ENCODE measurements at regions not wholly inside any gene's neighbourhood (a gene's known extent, or its start where the extent isn't known, plus 50 kb on each side); places are given as distances from the start of the nearest gene placed in this dataset.

DNA sequence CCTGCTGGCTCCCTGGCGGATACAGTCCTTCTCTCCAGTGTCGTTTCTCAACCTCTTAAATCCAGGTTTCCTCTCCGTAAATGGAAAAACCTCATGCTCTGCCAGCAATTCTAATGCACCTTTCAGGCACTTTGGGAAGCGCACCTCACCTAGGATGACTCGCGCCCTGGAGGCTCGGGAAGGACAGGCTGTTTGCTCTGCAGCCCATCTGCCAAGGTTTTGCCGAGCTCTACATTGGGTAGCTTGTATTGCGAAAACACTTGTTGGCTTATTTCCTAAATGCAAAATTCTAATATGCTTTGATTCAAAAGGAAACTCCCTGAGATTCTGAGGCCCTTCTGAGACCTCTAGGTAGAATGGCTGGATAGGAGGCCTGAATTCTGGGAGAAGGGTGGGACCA is 102.6 kb upstream of the MLN start:
- DNase-seq (no peak), ATAC-seq (ENCODE audit: low FRiP score) (no peak)
- no peaks in the 10 kb centered on the region for H3K36me3 ChIP-seq (ENCODE audit: control insufficient read depth in 1 of 2, insufficient read depth in 2 of 2, low read length in 1 of 2)
- intact Hi-C loops (cut with DNase I) = no loop called here
- H3K4me3 ChIP-seq (ENCODE audit: low read length in 2 of 2) = no peak overlapping the region
- no peaks in the 10 kb centered on the region for H3K27me3 ChIP-seq (ENCODE audit: control insufficient read depth in 1 of 2, insufficient read depth in 2 of 2, low read length in 1 of 2)
- H3K27ac ChIP-seq (ENCODE audit: low read depth in 1 of 2, low read length in 2 of 2) = no peak overlapping the region
- H3K4me1 ChIP-seq (ENCODE audit: control insufficient read depth in 1 of 2, insufficient read depth in 2 of 2, low read length in 2 of 2) = no peaks in the 10 kb centered on the region
- no peaks in the 10 kb centered on the region for H3K9me3 ChIP-seq (ENCODE audit: control insufficient read depth, low read length)
- 86 to 88% methylated on average over 9 of the region's 9 CpGs for WGBS, 2 donors

- intact Hi-C loops (cut with DNase I) = no loop called here
- Histone ChIP-seq H3K9me3 (ENCODE audit: control insufficient read depth, low read length) (no peaks in the 10 kb centered on the region), H3K4me1 (ENCODE audit: control insufficient read depth in 1 of 2, insufficient read depth in 2 of 2, low read length in 2 of 2) (no peaks in the 10 kb centered on the region), H3K4me3 (ENCODE audit: low read length in 2 of 2) (no peak overlapping the region), H3K27me3 (ENCODE audit: control insufficient read depth in 1 of 2, insufficient read depth in 2 of 2, low read length in 1 of 2) (no peaks in the 10 kb centered on the region), H3K36me3 (ENCODE audit: control insufficient read depth in 1 of 2, insufficient read depth in 2 of 2, low read length in 1 of 2) (no peaks in the 10 kb centered on the region), H3K27ac (ENCODE audit: low read depth in 1 of 2, low read length in 2 of 2) (no peak overlapping the region)
- DNase-seq (no peak), ATAC-seq (ENCODE audit: low FRiP score) (no peak)
- WGBS, 2 donors = 89 to 92% methylated on average over 8 of the region's 8 CpGs
Observed at GRCh38 chr6:33905071-33905609, 101.3 kb upstream of the MLN start.

DNA sequence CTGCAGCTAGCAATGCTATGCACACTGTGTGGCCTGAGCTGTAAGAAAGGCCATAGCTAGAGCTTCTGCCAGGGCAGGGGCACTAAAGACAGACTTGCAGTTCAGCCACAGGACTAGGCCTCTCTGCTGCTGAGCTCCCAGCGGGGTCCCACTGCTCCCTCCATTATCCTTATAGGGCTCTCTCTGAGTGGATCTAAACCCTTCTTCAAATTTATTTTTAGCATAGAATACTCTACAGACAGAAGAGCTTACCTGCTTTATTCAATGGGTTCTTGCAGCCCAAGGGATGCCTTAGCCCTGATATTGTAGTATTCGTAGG is 100.9 kb upstream of the MLN start:
- H3K4me3 ChIP-seq (ENCODE audit: low read length in 2 of 2) = no peak overlapping the region
- H3K4me1 ChIP-seq (ENCODE audit: control insufficient read depth in 1 of 2, insufficient read depth in 2 of 2, low read length in 2 of 2) = no peaks in the 10 kb centered on the region
- DNase-seq = no peak
- no peak overlapping the region for H3K27ac ChIP-seq (ENCODE audit: low read depth in 1 of 2, low read length in 2 of 2)
- intact Hi-C loops (cut with DNase I) = no loop called here
- no peaks in the 10 kb centered on the region for H3K27me3 ChIP-seq (ENCODE audit: control insufficient read depth in 1 of 2, insufficient read depth in 2 of 2, low read length in 1 of 2)
- no peaks in the 10 kb centered on the region for H3K9me3 ChIP-seq (ENCODE audit: control insufficient read depth, low read length)
- H3K36me3 ChIP-seq (ENCODE audit: control insufficient read depth in 1 of 2, insufficient read depth in 2 of 2, low read length in 1 of 2) = no peaks in the 10 kb centered on the region
- WGBS, 2 donors = 87 to 90% methylated on average over 2 of the region's 2 CpGs
- no peak for ATAC-seq (ENCODE audit: low FRiP score)

GRCh38 chr6:33904050-33904746 is 100.4 kb upstream of the MLN start:
- ATAC-seq (ENCODE audit: low FRiP score) = no peak

GRCh38 chr6:33903579-33903978 is 99.8 kb upstream of the MLN start:
- DNase-seq = no peak
- ATAC-seq (ENCODE audit: low FRiP score) = no peak
- H3K4me3 ChIP-seq (ENCODE audit: low read length in 2 of 2) = no peak overlapping the region
- no peaks in the 10 kb centered on the region for H3K36me3 ChIP-seq (ENCODE audit: control insufficient read depth in 1 of 2, insufficient read depth in 2 of 2, low read length in 1 of 2)
- no peaks in the 10 kb centered on the region for H3K27me3 ChIP-seq (ENCODE audit: control insufficient read depth in 1 of 2, insufficient read depth in 2 of 2, low read length in 1 of 2)
- no peaks in the 10 kb centered on the region for H3K9me3 ChIP-seq (ENCODE audit: control insufficient read depth, low read length)
- intact Hi-C loops (cut with DNase I) = no loop called here
- H3K4me1 ChIP-seq (ENCODE audit: control insufficient read depth in 1 of 2, insufficient read depth in 2 of 2, low read length in 2 of 2) = no peaks in the 10 kb centered on the region
- 91 to 95% methylated on average over 5 of the region's 5 CpGs for WGBS, 2 donors
- no peak overlapping the region for H3K27ac ChIP-seq (ENCODE audit: low read depth in 1 of 2, low read length in 2 of 2)

More at GRCh38 chr6:33904050-33904746, 100.4 kb upstream of the MLN start:
- no peak overlapping the region for H3K4me3 ChIP-seq (ENCODE audit: low read length in 2 of 2)
- peak in 1 of 2 donors; percentile 68 for DNase-seq
- intact Hi-C loops (cut with DNase I) = no loop called here
- WGBS, 2 donors = 52 to 56% methylated on average over 14 of the region's 14 CpGs
- no peaks in the 10 kb centered on the region for H3K36me3 ChIP-seq (ENCODE audit: control insufficient read depth in 1 of 2, insufficient read depth in 2 of 2, low read length in 1 of 2)
- H3K27me3 ChIP-seq (ENCODE audit: control insufficient read depth in 1 of 2, insufficient read depth in 2 of 2, low read length in 1 of 2) = no peaks in the 10 kb centered on the region
- H3K27ac ChIP-seq (ENCODE audit: low read depth in 1 of 2, low read length in 2 of 2) = no peak overlapping the region
- no peaks in the 10 kb centered on the region for H3K4me1 ChIP-seq (ENCODE audit: control insufficient read depth in 1 of 2, insufficient read depth in 2 of 2, low read length in 2 of 2)
- no peaks in the 10 kb centered on the region for H3K9me3 ChIP-seq (ENCODE audit: control insufficient read depth, low read length)

- Histone ChIP-seq H3K9me3 (ENCODE audit: control insufficient read depth, low read length) (no peaks in the 10 kb centered on the region), H3K4me3 (ENCODE audit: low read length in 2 of 2) (no peak overlapping the region), H3K4me1 (ENCODE audit: control insufficient read depth in 1 of 2, insufficient read depth in 2 of 2, low read length in 2 of 2) (no peaks in the 10 kb centered on the region), H3K27me3 (ENCODE audit: control insufficient read depth in 1 of 2, insufficient read depth in 2 of 2, low read length in 1 of 2) (no peaks in the 10 kb centered on the region), H3K27ac (ENCODE audit: low read depth in 1 of 2, low read length in 2 of 2) (no peak overlapping the region), H3K36me3 (ENCODE audit: control insufficient read depth in 1 of 2, insufficient read depth in 2 of 2, low read length in 1 of 2) (no peaks in the 10 kb centered on the region)
- ATAC-seq (ENCODE audit: low FRiP score) = no peak
- DNase-seq = no peak
- intact Hi-C loops (cut with DNase I) = no loop called here
- WGBS, 2 donors = 84 to 85% methylated on average over 3 of the region's 3 CpGs
Observed at GRCh38 chr6:33902457-33902853, 98.7 kb upstream of the MLN start.

- WGBS, 2 donors = 80 to 84% methylated on average over 5 of the region's 5 CpGs
- DNase-seq (no peak), ATAC-seq (ENCODE audit: low FRiP score) (no peak)
- no peaks in the 10 kb centered on the region for H3K36me3 ChIP-seq (ENCODE audit: control insufficient read depth in 1 of 2, insufficient read depth in 2 of 2, low read length in 1 of 2)
- no peak overlapping the region for H3K27ac ChIP-seq (ENCODE audit: low read depth in 1 of 2, low read length in 2 of 2)
- H3K4me1 ChIP-seq (ENCODE audit: control insufficient read depth in 1 of 2, insufficient read depth in 2 of 2, low read length in 2 of 2) = no peaks in the 10 kb centered on the region
- H3K4me3 ChIP-seq (ENCODE audit: low read length in 2 of 2) = no peak overlapping the region
- no peaks in the 10 kb centered on the region for H3K9me3 ChIP-seq (ENCODE audit: control insufficient read depth, low read length)
- no peaks in the 10 kb centered on the region for H3K27me3 ChIP-seq (ENCODE audit: control insufficient read depth in 1 of 2, insufficient read depth in 2 of 2, low read length in 1 of 2)
- intact Hi-C loops (cut with DNase I) = no loop called here
Observed at GRCh38 chr6:33901822-33902456, 98.1 kb upstream of the MLN start.

GRCh38 chr6:33898771-33899170 is 95.0 kb upstream of the MLN start:
- DNase-seq (no peak), ATAC-seq (ENCODE audit: low FRiP score) (no peak)
- Histone ChIP-seq H3K27ac (ENCODE audit: low read depth in 1 of 2, low read length in 2 of 2) (no peak overlapping the region), H3K36me3 (ENCODE audit: control insufficient read depth in 1 of 2, insufficient read depth in 2 of 2, low read length in 1 of 2) (no peaks in the 10 kb centered on the region), H3K4me3 (ENCODE audit: low read length in 2 of 2) (no peak overlapping the region), H3K4me1 (ENCODE audit: control insufficient read depth in 1 of 2, insufficient read depth in 2 of 2, low read length in 2 of 2) (no peaks in the 10 kb centered on the region), H3K9me3 (ENCODE audit: control insufficient read depth, low read length) (no peaks in the 10 kb centered on the region), H3K27me3 (ENCODE audit: control insufficient read depth in 1 of 2, insufficient read depth in 2 of 2, low read length in 1 of 2) (no peaks in the 10 kb centered on the region)
- WGBS, 2 donors = 62 to 67% methylated on average over 3 of the region's 3 CpGs
- intact Hi-C loops (cut with DNase I) = no loop called here

GRCh38 chr6:33897189-33897780 is 93.5 kb upstream of the MLN start:
- Histone ChIP-seq H3K27ac (ENCODE audit: low read depth in 1 of 2, low read length in 2 of 2) (no peak overlapping the region), H3K36me3 (ENCODE audit: control insufficient read depth in 1 of 2, insufficient read depth in 2 of 2, low read length in 1 of 2) (no peaks in the 10 kb centered on the region), H3K27me3 (ENCODE audit: control insufficient read depth in 1 of 2, insufficient read depth in 2 of 2, low read length in 1 of 2) (no peaks in the 10 kb centered on the region), H3K4me1 (ENCODE audit: control insufficient read depth in 1 of 2, insufficient read depth in 2 of 2, low read length in 2 of 2) (no peaks in the 10 kb centered on the region), H3K9me3 (ENCODE audit: control insufficient read depth, low read length) (no peaks in the 10 kb centered on the region), H3K4me3 (ENCODE audit: low read length in 2 of 2) (no peak overlapping the region)
- intact Hi-C loops (cut with DNase I) = no loop called here
- DNase-seq = no peak
- 79 to 81% methylated on average over 2 of the region's 2 CpGs for WGBS, 2 donors
- no peak for ATAC-seq (ENCODE audit: low FRiP score)

Data from aorta (tissue), 5 donors.